GM18505 (cell line): ENCODE measurements at regions not wholly inside any gene's neighbourhood (a gene's known extent, or its start where the extent isn't known, plus 50 kb on each side); places are given as distances from the start of the nearest gene placed in this dataset.

Experiments used
- ATAC-seq: cut with Tn5 transposase; IDR thresholded peaks from one replicate; pipeline ENCODE4 v1.9.1; 2021; ENCODE audit not compliant: unreplicated experiment
- POLR2A ChIP-seq: IDR thresholded peaks from 4 replicates; pipeline ENCODE4 v1.6.1; 2011; ENCODE audit warnings: borderline replicate concordance; ENCODE audit not compliant: insufficient read depth, insufficient read length; ENCODE audit errors: extremely low read depth

DNA sequence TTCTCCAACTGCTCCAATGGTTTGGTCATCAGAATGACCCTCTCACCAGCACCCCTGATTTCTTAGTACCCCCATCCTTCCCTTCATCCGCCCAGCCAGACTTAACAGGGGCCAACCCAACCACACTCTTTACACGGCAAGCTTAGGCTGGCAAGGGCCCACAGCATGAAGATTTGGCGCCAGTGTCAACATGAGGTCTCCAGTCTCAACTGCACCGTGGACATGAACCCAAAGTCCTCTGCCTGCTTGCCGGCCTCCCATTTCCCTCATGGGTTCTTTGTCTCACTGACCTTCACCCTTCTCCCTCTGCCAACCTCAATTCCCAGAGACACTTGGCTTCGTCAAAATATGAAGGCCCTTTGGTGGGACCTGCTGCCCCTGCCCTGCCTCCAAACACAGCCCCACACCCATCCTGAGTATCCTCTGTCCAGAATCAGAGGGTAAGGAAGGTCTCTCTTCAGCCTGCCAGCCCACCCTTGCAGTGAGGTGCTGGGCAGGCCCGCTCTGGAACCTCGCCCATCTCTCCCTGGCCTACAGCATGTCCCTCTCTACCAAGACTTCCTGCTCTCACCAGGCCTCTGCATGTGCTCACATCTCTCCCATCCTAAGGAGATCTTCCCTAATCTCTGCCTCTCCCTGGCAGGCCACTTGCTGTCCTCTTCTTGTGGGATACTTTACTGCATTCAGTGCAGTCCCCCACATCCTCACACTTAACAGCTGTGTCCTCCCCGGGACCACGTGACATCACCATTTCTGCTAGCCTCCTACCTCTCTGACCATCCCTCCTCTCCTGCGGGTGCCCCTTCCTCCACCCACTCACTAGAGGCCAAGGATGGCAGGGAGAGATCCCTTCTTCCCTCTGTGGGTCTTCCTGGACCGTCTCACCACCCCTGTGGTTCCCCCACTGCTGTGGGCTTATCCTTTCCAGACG is 91.7 kb upstream of the ZMIZ1 start:
- no peak for TF ChIP-seq POLR2A
- no peak for ATAC-seq

DNA sequence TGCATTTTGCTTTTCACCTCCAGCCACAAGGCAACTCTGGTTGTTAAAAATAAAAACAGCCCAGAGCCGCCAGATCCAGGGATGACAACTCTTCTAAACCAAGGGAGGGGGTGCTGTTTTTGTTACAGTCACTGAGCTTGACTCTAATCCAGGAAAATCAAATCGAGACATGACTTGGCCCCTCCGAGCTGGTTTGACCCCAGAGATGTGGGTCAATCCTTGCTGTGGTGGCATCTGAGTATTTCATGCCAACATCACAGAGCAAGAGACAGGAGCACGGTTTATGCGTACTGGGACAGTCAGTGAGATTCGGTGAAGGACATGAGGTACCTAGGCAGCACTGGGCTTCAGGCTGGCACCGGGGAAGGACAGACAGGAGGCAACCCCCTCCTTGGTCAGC is 88.8 kb upstream of the ZMIZ1 start:
- ATAC-seq, result no peak
- no peak for TF ChIP-seq POLR2A

DNA sequence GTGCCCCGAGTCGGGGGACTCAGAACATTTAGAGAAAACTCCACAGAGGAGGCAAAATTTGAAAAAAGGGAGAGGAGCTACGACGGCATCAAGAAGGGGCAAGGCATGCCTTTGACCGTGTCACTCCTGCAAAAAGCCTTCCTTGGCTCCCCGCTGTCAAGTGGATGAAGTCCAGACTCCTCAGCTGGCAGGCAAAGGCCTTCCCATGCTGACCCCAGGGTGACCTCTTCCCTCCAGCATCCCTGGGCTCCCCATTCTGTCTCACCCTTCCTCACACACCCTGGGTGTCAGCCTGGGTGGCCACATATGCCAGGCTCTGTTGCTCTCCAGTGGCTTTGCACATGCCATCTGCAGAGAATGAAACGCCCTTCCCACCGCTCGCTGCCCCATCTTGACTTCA is 88.4 kb upstream of the ZMIZ1 start:
- TF ChIP-seq POLR2A, result no peak
- ATAC-seq, result no peak

DNA sequence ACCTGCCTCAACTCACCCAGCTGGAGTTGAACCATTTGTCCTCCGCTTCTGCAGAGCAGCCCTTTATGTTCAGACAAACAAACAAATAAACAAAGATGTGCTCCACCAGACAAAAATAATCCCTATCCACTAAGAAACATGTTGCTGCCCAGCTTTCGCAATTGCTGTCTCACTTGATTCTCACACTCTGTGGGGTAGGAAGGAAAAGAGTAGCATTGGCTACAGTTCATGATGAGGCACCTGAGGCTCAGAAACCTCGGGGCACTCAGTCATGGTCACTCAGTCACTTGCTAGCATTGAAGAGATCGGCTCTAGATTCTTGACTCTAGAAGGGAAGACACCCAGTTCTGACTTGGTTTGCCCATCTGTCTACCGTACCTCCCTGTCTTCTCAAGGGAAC is 88.0 kb upstream of the ZMIZ1 start:
- TF ChIP-seq POLR2A, result no peak
- ATAC-seq, result no peak

DNA sequence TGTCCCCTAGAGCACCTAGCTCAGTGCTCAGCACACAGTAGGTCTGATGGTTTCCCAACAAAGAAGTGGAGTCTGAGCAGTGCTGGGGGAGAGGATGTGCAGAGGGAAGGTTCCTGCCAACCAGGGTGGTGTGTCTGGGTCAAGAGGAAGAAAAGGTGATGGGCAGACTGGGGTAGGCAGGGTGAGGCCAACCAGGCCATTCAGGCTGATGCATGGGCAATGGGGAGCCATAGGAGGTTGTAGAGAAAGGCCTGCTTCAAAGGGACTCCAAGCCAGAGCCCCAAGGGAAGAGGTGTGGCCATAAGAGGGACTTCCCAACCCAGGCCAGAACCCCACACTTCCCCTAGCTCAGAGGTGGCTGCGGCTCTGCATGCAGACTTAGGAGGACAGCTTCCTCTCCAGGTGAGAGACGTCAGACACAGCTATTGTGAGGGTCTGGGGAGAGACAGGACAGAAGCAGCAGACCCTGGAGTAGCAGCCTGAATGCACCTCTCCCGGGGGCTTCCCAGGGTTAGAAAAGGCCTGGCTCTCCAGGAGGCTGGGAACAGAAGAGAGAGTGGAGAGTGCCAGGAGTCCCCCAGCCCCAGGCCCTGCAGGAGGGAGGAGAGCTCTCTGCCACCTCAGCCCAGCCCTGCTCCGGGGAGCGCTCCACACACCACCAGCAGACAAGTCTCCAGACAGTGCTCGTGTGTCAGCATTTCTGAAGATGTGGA is 87.4 kb upstream of the ZMIZ1 start:
- peak; percentile 64 for ATAC-seq
- TF ChIP-seq POLR2A, result no peak

DNA sequence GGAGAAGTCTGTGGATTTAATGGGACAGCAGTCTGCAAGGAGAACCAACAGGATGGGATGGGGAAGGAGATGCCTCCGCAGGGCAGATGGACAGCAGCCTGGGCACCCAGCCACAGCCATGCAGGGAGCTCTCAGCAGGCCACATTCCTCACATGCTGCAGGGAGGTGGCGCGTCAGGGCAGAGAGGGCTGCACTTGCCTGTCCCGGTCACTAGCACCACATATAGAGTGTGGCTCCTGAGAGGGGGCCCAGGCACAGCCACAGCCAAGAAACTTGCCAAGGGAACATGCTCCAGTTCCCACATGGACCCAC is 86.8 kb upstream of the ZMIZ1 start:
- no peak for ATAC-seq
- no peak for TF ChIP-seq POLR2A

DNA sequence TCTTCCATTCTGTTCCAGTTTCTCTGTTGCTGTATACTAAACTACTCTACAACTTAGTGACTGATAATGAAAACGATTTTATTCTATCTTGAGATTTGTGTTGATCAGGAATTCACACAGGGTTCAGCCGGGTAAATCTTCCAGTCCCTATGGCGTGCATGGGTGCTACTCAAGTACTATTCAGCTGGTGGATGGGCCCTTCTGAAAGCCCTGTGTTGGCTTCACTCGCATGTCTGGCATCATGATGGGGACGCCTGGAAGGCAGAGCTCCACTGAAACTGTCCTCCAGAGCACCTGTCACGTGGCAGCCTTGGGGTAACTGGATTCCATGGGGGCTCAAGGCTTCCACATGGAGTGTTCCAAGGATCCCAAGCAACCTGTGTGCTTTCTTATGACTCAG is 86.0 kb upstream of the ZMIZ1 start:
- ATAC-seq, result no peak
- TF ChIP-seq POLR2A, result no peak

DNA sequence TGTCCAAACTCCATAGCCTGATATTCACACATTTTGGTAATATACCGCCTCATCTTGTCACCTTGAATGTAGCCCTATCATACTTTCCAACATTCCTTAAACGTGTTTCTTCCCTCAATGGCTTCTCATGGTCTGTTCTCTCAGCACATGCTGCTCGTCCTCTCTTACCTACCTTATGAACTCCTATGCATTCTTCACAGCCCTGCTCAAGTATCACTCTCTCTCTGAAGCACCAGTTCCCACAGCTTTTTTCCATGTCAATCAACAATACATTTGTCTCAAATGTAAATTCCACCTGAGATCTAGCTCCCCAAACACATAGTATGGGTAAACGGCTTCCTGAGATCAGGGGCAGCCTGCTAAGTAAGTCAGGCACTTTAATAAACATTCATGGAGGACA is 85.2 kb upstream of the ZMIZ1 start:
- no peak for ATAC-seq

DNA sequence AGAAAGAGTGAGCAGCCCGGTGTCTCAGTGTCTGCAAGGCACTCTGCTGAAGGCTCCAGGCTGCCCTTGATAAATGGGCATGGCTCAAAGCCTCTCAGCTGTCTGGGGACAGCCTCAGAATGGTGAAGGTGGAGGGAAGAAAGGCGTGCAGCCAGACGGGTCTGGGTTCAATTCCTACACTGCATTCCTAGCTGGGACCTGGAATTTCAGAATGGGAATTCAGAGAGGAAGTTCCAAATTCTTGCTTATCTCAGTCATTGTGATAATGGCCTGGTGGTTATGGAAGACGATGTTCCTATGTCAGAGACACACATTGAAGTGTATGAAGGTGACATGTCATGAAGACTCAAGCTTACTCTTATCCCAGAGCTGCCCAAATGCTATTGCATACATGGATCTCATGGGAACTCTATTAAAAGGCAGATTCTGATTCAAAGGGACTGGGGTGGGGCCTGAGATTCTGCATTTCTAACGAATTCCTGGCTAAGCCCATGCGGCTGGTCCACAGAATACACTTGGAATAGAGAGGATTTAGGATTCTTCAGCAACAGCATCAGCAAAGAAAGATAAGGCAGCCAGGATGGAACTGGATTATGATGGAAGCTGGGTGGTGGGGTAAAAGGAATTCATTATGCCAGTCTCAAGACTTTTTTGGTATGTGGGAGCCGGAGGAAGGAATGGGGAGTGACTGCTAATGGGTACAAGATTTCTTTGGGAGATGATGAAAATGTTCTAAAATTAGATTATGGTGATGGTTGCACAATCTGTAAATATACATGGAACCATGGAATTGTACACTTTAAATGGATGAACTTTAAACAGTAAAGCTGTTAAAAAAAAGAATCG is 82.6 kb upstream of the ZMIZ1 start:
- TF ChIP-seq POLR2A, result no peak

More for the DNA sequence above, 85.2 kb upstream of the ZMIZ1 start:
- TF ChIP-seq POLR2A, result no peak

DNA sequence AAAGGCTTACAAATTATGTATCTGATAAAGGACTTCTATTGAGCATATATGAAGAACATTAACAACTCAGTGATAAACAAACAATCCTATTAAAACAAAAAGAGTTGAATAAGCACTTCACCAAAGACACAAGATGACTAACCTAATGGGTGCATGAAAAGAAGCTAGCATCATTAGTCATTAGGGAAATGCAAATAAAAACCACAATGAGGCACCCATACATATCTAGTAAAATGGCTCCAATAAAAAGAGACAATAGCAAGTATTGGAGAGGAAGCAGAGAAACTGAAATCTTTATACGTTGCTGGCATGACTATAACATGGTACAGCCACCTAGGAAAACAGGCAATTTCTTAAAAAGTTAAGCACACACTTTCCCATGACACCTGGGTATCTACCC is 77.6 kb upstream of the ZMIZ1 start:
- ATAC-seq, result peak; percentile 53
- no peak for TF ChIP-seq POLR2A

More for the DNA sequence above, 82.6 kb upstream of the ZMIZ1 start:
- no peak for ATAC-seq

DNA sequence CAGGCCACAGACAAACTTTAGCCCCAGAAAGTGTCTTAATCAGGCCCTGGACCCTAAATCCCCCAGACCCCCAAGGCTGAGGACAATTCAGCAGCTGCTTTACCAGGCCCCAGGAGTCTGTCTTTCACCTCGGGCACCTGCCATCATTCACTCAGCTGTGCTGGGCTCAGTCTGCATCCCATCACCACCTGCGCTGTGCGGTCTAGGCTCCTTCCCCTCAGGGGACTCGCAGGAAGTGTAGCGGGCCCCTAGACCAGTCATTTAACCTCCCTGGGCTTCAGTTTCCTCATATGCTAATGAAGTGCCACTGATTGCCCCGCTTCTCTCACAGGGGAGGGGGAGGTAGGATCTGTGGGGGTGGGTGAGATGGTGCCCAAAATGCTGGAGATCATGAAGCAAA is 76.4 kb upstream of the ZMIZ1 start:
- no peak for ATAC-seq
- TF ChIP-seq POLR2A, result no peak

DNA sequence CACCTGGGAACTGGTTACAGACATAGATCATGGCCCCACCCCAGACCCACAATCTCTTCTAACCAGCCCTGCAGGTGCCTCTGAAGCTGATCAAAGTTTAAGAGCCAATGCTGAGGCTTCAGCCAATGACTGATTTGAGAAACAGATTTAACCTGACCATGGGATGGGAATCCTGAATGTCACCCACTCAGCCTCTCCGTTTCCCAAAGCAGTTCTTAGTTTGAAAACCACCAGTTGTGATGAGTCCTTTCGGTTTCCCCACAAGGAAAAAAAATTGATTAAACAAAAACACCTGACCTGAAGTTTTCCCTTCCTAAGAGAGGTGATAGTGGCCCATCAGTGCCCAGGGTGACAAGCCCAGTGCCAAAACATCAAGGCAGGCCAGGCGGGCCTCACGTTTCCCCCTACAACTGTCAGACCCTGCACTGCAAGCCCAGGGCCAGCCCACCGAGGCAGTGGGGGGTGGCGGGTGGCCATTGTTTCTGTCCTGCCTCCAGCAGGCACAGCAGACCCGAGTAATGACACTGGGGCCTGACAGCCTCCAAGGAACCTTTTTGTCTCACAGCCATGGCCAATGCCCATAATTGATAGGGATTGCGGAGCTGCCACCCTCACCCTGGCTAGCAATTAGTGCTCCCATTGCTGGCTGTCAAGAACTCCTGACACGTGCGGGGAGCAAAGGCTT is 75.4 kb upstream of the ZMIZ1 start:
- no peak for ATAC-seq
- no peak for TF ChIP-seq POLR2A
